Hindlimb muscle (tissue), 1 donor: ENCODE measurements at regions not wholly inside any gene's neighbourhood (a gene's known extent, or its start where the extent isn't known, plus 50 kb on each side); places are given as distances from the start of the nearest gene placed in this dataset.
"Not testable (repeated sequence)": the region's sequence is repeated elsewhere in the genome, so short reads cannot be mapped to it uniquely, and the experiment has no call there.

Experiments used
- DNase-seq: peaks from one replicate; pipeline ENCODE4 v3.0.0-alpha.2; 2013

- DNase-seq = no peak
These were observed 113.4 kb upstream of the CBLB start for GRCh38 chr3:105982207-105982606.

- no peak for DNase-seq
These were observed 116.0 kb upstream of the CBLB start for GRCh38 chr3:105984837-105985236.

GRCh38 chr3:105986343-105986742, 117.5 kb upstream of the CBLB start:
- not testable (repeated sequence) for DNase-seq

GRCh38 chr3:105987809-105988208, 119.0 kb upstream of the CBLB start:
- DNase-seq = no peak

GRCh38 chr3:105988540-105989212, 119.9 kb upstream of the CBLB start:
- DNase-seq = no peak

GRCh38 chr3:105996781-105997180, 128.0 kb upstream of the CBLB start:
- no peak for DNase-seq

GRCh38 chr3:105997466-105997799, 128.6 kb upstream of the CBLB start:
- no peak for DNase-seq

- DNase-seq = no peak
These were observed 129.2 kb upstream of the CBLB start for GRCh38 chr3:105997800-105998526.

- no peak for DNase-seq
These were observed 131.0 kb upstream of the CBLB start for GRCh38 chr3:105999856-106000255.

GRCh38 chr3:106001923-106002322, 133.1 kb upstream of the CBLB start:
- no peak for DNase-seq

GRCh38 chr3:106004137-106004681, 135.4 kb upstream of the CBLB start:
- no peak for DNase-seq

GRCh38 chr3:106004826-106005225, 136.0 kb upstream of the CBLB start:
- DNase-seq = no peak

GRCh38 chr3:106006001-106006400, 137.2 kb upstream of the CBLB start:
- DNase-seq = no peak

- DNase-seq = no peak
These were observed 137.8 kb upstream of the CBLB start for GRCh38 chr3:106006571-106006970.

- DNase-seq = no peak
These were observed 138.7 kb upstream of the CBLB start for GRCh38 chr3:106007512-106007911.

- DNase-seq = no peak
These were observed 140.0 kb upstream of the CBLB start for GRCh38 chr3:106008766-106009165.

- DNase-seq = no peak
These were observed 142.0 kb upstream of the CBLB start for GRCh38 chr3:106010829-106011228.

- DNase-seq = no peak
These were observed 145.2 kb upstream of the CBLB start for GRCh38 chr3:106013971-106014370.

GRCh38 chr3:106014518-106014917, 145.7 kb upstream of the CBLB start:
- DNase-seq = no peak

- DNase-seq = no peak
These were observed 146.2 kb upstream of the CBLB start for GRCh38 chr3:106014971-106015370.

GRCh38 chr3:106018102-106018501, 149.3 kb upstream of the CBLB start:
- DNase-seq = no peak

- DNase-seq = no peak
These were observed 150.2 kb upstream of the CBLB start for GRCh38 chr3:106018929-106019550.

GRCh38 chr3:106022913-106023312, 154.1 kb upstream of the CBLB start:
- DNase-seq = no peak
